ENCODE measurements at regions not wholly inside any gene's neighbourhood (a gene's known extent, or its start where the extent isn't known, plus 50 kb on each side); places are given as distances from the start of the nearest gene placed in this dataset.
A peak's percentile ranks its signal among the peaks of the same experiment; 100 is the strongest.
"Not testable (repeated sequence)": the region's sequence is repeated elsewhere in the genome, so short reads cannot be mapped to it uniquely, and the experiment has no call there.

GRCh38 chr1:213684454-213684853 is 303.3 kb upstream of the PROX1 start:
- no peak for DNase-seq (ENCODE audit: low spot score)

- DNase-seq (ENCODE audit: low spot score) = no peak
Measured at GRCh38 chr1:213685992-213686582, 301.7 kb upstream of the PROX1 start.

- no peak for DNase-seq (ENCODE audit: low spot score)
Measured at GRCh38 chr1:213686983-213687382, 300.8 kb upstream of the PROX1 start.

GRCh38 chr1:213687832-213688231 is 299.9 kb upstream of the PROX1 start:
- no peak for DNase-seq (ENCODE audit: low spot score)

DNA sequence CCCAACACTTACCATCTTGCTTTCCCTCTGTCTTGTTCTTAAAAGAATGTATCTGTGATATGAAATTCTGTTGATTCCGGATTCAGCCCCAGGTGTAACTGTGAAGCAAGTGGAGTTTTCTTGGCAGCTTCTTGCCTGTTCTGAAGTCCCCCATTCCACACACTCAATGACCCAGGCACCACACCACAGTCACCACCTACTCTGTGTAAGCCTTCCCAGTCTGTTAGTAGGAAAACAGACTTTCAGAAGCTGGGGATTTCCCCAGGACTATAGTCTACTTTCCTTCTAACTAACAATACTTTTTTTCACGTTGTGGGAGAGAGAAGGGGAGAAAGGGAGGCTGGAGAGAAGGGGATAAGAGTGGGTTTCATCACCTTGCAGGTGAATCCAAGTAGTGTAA is 299.1 kb upstream of the PROX1 start:
- DNase-seq (ENCODE audit: low spot score) = no peak

- DNase-seq (ENCODE audit: low spot score) = no peak
Measured at GRCh38 chr1:213689260-213689659, 298.5 kb upstream of the PROX1 start.

- DNase-seq (ENCODE audit: low spot score) = no peak
Measured at GRCh38 chr1:213690341-213690917, 297.3 kb upstream of the PROX1 start.

DNA sequence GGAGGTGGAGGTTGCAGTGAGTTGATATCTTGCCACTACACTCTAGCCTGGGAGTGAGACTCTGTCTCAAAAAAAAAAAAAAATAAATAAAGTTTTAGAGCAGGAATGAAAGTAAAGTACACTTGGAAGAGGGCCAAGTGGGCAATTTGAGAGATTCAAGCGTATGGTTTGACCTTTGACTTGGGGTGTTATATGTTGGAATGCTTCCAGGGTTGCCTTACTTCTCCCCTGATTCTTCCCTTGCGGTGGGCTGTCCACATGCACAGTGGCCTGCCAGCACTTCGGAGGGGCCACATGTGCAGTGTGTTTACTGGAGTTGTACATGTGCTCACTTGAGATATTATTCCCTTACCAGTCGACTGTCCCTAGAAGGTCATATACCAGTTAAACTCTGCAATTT is 295.5 kb upstream of the PROX1 start:
- no peak for DNase-seq (ENCODE audit: low spot score)

- DNase-seq (ENCODE audit: low spot score) = no peak
Measured at GRCh38 chr1:213693864-213694263, 293.9 kb upstream of the PROX1 start.

DNA sequence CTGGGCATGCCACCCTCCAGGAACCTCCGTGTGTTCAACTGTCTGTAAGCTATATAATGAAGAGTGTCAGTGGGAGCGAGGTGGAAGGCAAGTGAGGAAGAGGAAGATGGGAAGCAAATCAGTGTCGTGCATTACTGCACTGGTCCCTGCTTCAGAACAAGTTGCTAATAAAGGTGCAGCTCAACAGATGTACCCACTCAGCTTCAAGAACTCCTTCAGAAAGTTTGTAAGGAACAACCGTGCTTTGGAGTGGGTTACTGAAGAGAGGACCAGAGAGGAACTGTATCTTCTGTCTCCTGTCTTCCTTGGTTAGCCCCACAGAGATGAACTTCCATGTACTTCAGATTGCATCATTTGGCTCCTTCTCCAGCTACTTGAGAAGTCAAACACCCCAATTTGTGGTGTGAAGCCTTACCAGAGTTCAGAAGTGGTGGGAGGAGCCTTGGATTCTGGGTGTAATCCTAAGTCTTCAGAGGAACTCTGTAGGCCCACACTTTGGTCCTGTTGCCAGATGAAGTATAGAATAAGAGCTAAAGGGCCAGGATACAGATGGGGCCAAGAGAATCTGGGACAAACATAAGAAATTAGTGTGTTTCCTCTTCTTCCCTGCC is 290.5 kb upstream of the PROX1 start:
- DNase-seq (ENCODE audit: low spot score) = no peak

DNA sequence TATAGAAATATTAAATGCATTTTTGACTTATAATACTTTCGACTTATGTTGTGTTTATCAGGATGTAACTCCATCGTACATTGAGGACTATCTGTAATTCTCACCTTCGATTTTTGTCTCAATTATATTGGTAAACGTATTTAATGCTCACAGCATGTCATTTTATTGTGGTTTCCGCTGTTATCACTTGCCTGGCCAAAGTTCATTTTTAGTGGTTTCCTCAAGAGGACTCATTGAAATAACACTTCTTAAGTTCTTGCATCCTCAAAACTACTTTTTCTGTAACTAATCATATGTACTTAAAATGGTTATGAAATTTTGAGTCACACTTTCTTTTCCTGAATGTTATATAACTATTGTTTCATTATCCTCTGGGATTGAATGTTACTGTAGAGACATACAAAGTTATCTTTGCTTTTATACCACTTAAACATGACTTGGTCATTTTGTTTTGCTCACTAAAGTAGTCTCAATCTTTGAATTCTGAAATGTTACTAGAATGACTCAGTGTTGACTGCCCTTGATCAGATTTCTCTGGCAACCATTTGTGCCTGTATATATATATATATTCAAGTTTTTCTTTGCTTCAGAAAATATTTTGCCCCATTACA is 289.6 kb upstream of the PROX1 start:
- DNase-seq (ENCODE audit: low spot score) = no peak

- no peak for DNase-seq (ENCODE audit: low spot score)
Measured at GRCh38 chr1:213702703-213703102, 285.1 kb upstream of the PROX1 start.

- DNase-seq (ENCODE audit: low spot score) = no peak
Measured at GRCh38 chr1:213704941-213705340, 282.8 kb upstream of the PROX1 start.

DNA sequence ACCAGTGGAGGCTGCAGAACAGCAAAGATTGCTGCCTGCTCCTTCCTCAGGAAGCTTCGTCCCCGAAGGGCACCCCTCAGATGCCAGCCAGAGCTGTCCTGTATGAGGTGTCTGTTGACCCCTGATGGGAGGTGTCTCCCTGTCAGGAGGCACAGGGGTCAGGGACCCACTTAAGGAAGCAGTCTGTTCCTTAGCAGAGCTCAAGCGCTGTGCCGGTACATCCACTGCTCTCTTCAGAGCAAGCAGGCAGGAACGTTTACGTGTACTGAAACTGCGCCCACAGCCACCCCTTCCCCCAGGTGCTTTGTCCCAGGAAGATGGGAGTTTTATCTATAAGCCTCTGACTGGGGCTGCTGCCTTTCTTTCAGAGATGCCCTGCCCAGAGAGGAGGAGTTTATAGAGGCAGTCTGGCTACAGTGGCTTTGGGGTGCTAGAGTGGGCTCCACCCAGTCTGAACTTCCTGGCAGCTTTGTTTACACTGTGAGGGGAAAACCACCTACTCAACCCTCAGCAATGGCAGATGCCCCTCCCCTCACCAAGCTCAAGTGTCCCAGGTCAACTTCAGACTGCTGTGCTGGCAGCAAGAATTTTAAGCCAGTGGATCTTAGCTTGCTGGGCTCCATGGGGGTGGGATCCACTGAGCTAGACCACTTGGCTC is 275.8 kb upstream of the PROX1 start:
- DNase-seq (ENCODE audit: low spot score) = not testable (repeated sequence)

DNA sequence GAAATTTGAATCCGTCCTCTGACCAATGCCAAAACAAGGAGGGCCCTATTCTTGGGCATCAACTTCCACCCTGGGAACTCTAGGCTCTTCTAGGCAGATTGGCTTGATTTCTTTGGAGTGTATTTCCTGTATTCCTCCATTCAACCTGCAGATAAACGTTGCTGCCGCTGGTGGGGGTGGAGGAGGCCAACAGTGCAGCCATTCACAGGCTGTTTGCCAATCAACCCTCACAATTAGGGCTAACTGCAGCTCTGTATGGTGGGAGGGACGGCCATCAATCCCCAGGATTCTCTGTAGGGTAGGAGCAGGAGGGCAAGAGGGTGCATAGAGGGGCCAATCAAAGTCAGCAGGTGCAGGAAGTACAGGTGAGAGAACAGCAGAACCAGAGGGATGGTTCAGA is 273.1 kb upstream of the PROX1 start:
- no peak for DNase-seq (ENCODE audit: low spot score)

DNA sequence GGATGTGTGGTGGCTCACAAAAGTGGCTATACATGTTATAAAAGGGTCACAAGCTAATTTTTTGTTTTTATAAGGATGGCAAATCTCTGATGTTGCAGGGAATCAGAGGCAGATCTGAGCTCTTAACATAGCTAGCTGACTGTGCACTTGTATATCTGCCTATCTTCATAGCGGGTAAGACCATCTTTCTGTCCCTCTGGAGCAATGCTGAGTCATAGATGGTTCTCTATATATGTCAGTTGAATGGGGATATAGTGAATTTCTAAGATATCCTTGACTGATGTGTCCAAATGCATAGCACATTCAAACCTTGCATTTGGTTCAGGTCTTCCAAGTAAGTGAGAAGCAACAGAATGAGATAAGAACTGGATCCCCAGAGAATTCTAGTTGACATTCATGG is 272.6 kb upstream of the PROX1 start:
- no peak for DNase-seq (ENCODE audit: low spot score)

DNA sequence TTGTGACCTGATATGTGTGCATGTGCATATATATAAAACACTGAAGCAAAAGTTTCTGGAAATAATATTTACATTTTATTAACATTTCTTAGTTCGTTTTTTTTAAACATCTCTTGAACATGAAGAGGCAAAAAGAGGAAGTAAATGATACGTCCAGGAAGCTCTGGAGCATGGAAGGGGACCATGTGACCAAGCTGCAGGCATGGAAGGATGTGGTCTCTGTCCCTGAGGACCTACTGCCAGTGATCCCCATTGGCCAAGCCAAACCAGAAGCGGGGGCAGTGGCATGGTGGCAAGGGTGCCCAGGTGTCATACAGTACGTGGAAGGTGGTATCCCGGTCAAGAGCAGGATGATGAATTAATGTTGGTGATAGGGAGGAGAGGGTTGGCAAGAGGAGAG is 268.3 kb upstream of the PROX1 start:
- no peak for DNase-seq (ENCODE audit: low spot score)

DNA sequence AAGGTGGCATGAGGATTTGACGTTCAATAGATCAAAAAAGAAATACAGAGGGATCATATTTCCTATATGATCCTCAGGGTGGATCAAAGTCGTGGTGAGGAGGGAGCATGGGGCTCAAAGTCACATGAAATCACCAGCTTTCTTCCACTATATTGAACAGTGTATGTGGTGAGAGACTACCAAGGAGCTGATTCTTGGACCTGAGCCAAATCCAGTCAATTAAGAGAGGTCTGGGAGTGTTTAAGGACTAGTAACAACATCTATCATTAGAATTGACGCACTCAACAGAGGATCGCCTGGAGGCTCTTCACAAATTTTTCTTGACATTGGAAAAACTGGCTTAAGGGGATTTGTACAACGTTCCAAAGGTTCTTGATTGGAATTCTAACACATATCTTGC is 267.7 kb upstream of the PROX1 start:
- DNase-seq (ENCODE audit: low spot score) = no peak

DNA sequence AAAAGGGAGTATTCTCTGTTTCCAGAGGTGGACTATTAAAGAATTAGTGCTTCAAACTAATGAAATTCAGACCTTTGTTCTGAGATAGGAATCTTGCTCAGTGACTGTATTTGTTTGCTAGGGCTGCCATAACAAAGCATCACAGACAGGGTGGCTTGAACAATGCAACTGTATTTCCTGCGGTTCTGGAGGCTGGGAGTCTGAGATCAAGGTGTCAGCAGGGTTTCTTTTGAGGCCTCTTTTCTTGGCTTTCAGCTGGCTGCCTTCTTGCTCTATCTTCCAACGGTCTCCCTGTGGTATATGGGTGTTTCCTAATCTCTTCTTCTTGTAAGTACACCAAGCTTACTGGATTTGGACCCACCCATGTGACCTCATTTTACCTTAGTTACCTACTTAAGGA is 264.6 kb upstream of the PROX1 start:
- DNase-seq (ENCODE audit: low spot score) = no peak

- DNase-seq (ENCODE audit: low spot score) = peak; percentile 26
Measured at GRCh38 chr1:213724640-213725536, 262.9 kb upstream of the PROX1 start.

GRCh38 chr1:213727853-213728592 is 259.8 kb upstream of the PROX1 start:
- DNase-seq (ENCODE audit: low spot score) = no peak
